ENCODE measurements at regions not wholly inside any gene's neighbourhood (a gene's known extent, or its start where the extent isn't known, plus 50 kb on each side); places are given as distances from the start of the nearest gene placed in this dataset.

DNA sequence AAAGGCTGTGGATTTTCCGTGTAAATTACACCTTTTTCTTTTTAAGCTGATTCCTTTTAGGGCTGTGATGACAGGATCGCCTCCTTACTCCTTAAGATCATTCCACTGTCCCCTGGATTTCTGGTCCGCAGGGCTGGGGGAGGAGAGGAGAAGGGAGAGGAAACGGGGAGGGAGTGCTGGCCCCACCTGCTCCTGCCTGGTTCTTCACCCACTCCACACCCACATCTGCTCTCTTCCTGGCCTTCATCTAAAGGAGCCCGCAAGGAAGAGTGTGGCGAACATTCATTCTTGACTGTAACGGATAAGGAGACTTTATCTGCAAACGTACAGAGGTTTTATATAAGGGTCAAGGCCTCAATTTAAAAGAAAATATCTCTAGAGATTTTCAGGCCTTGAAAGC is 242.0 kb downstream of the RHOU start (continued):
- no peak for TF ChIP-seq CREB1 (CRISPR knock-in tag; IDR thresholded peaks at IDR 0.05; ENCODE audit: low read depth)
- TF ChIP-seq STAT1 (IDR thresholded peaks at IDR 0.05; ENCODE audit: unreplicated experiment) = no peak
- no peak for TF ChIP-seq POLR2AphosphoS5 (IDR thresholded peaks at IDR 0.05; ENCODE audit: low read depth)
- TF ChIP-seq JUNB (IDR thresholded peaks at IDR 0.05; ENCODE audit: unreplicated experiment) = no peak
- no peak for TF ChIP-seq ZNF331 (CRISPR knock-in tag; IDR thresholded peaks at IDR 0.05; ENCODE audit: low read depth)

DNA sequence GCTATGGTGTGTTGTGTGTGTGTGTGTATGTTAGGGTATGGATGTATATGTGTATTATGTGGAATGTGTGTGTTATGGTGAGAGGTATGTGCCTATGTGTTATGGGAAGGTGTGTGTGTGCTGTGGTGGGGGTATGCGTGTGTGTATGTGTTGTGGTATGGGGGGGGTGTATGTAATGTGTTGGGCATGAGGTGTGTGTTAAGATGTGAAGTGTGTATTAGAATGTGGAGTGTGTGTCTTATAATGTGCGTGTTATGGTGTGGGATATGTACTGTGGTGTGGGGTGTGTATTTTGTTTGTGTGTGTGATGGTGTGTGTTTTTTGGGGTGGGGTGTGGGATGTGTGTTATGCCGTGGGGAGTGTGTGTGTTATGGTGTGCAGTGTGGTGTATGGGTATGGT is 242.5 kb downstream of the RHOU start:
- DNase-seq (ENCODE audit: low spot score) (no peak), ATAC-seq (no peak)
- Histone ChIP-seq H3K27me3 (ENCODE audit: insufficient read depth) (no peaks in the 10 kb centered on the region), H3K79me2 (replicated peaks; ENCODE audit: insufficient read depth) (no peaks in the 10 kb centered on the region), H3K36me3 (ENCODE audit: insufficient read depth) (no peaks in the 10 kb centered on the region), H3K9me2 (ENCODE audit: insufficient read depth) (no peaks in the 10 kb centered on the region), H3K4me1 (ENCODE audit: insufficient read depth) (peaks cover 9% of the 10 kb centered on the region), H3F3A (replicated peaks; ENCODE audit: low read depth) (no peaks in the 10 kb centered on the region), H2AFZ (no peak overlapping the region), H3K27ac (ENCODE audit: low read depth) (no peak overlapping the region), H3K4me2 (no peak overlapping the region), H4K20me1 (replicated peaks; ENCODE audit: insufficient read depth) (no peaks in the 10 kb centered on the region), H3K4me3 (no peak overlapping the region)
- Mint-ChIP-seq H3K4me3 (no peak overlapping the region), H3K36me3 (ENCODE audit: low read depth) (no peaks in the 10 kb centered on the region), H3K27me3 (ENCODE audit: insufficient read depth, low read depth, poor library complexity) (peaks cover 6% of the 10 kb centered on the region), H3K9me3 (no peaks in the 10 kb centered on the region; the same call in 2 of the 3 replicates), H3K27ac (no peak overlapping the region), H3K4me1 (peaks cover 48% of the 10 kb centered on the region)
- TF ChIP-seq, protein P1, sequence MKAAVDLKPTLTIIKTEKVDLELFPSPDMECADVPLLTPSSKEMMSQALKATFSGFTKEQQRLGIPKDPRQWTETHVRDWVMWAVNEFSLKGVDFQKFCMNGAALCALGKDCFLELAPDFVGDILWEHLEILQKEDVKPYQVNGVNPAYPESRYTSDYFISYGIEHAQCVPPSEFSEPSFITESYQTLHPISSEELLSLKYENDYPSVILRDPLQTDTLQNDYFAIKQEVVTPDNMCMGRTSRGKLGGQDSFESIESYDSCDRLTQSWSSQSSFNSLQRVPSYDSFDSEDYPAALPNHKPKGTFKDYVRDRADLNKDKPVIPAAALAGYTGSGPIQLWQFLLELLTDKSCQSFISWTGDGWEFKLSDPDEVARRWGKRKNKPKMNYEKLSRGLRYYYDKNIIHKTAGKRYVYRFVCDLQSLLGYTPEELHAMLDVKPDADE (IDR thresholded peaks at IDR 0.05) = no peak
- TF ChIP-seq, protein P2, sequence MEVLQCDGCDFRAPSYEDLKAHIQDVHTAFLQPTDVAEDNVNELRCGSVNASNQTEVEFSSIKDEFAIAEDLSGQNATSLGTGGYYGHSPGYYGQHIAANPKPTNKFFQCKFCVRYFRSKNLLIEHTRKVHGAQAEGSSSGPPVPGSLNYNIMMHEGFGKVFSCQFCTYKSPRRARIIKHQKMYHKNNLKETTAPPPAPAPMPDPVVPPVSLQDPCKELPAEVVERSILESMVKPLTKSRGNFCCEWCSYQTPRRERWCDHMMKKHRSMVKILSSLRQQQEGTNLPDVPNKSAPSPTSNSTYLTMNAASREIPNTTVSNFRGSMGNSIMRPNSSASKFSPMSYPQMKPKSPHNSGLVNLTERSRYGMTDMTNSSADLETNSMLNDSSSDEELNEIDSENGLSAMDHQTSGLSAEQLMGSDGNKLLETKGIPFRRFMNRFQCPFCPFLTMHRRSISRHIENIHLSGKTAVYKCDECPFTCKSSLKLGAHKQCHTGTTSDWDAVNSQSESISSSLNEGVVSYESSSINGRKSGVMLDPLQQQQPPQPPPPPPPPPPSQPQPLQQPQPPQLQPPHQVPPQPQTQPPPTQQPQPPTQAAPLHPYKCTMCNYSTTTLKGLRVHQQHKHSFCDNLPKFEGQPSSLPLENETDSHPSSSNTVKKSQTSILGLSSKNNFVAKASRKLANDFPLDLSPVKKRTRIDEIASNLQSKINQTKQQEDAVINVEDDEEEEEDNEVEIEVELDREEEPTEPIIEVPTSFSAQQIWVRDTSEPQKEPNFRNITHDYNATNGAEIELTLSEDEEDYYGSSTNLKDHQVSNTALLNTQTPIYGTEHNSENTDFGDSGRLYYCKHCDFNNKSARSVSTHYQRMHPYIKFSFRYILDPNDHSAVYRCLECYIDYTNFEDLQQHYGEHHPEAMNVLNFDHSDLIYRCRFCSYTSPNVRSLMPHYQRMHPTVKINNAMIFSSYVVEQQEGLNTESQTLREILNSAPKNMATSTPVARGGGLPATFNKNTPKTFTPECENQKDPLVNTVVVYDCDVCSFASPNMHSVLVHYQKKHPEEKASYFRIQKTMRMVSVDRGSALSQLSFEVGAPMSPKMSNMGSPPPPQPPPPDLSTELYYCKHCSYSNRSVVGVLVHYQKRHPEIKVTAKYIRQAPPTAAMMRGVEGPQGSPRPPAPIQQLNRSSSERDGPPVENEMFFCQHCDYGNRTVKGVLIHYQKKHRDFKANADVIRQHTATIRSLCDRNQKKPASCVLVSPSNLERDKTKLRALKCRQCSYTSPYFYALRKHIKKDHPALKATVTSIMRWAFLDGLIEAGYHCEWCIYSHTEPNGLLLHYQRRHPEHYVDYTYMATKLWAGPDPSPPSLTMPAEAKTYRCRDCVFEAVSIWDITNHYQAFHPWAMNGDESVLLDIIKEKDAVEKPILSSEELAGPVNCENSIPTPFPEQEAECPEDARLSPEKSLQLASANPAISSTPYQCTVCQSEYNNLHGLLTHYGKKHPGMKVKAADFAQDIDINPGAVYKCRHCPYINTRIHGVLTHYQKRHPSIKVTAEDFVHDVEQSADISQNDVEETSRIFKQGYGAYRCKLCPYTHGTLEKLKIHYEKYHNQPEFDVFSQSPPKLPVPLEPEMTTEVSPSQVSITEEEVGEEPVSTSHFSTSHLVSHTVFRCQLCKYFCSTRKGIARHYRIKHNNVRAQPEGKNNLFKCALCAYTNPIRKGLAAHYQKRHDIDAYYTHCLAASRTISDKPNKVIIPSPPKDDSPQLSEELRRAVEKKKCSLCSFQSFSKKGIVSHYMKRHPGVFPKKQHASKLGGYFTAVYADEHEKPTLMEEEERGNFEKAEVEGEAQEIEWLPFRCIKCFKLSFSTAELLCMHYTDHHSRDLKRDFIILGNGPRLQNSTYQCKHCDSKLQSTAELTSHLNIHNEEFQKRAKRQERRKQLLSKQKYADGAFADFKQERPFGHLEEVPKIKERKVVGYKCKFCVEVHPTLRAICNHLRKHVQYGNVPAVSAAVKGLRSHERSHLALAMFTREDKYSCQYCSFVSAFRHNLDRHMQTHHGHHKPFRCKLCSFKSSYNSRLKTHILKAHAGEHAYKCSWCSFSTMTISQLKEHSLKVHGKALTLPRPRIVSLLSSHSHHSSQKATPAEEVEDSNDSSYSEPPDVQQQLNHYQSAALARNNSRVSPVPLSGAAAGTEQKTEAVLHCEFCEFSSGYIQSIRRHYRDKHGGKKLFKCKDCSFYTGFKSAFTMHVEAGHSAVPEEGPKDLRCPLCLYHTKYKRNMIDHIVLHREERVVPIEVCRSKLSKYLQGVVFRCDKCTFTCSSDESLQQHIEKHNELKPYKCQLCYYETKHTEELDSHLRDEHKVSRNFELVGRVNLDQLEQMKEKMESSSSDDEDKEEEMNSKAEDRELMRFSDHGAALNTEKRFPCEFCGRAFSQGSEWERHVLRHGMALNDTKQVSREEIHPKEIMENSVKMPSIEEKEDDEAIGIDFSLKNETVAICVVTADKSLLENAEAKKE (CRISPR knock-in tag; IDR thresholded peaks at IDR 0.05) = no peak
- TF ChIP-seq ZNF114 (CRISPR knock-in tag; IDR thresholded peaks at IDR 0.05) = no peak
- TF ChIP-seq CREB1 (CRISPR knock-in tag; IDR thresholded peaks at IDR 0.05; ENCODE audit: low read depth) = no peak
- TF ChIP-seq JUNB (IDR thresholded peaks at IDR 0.05; ENCODE audit: unreplicated experiment) = no peak
- no peak for TF ChIP-seq CTCF (conservative IDR thresholded peaks at IDR 0.05; ENCODE audit: low read depth in 2 of 2)
- no peak for TF ChIP-seq EZH2 (IDR thresholded peaks at IDR 0.05; ENCODE audit: low read depth, unreplicated experiment)
- no peak for TF ChIP-seq ZNF331 (CRISPR knock-in tag; IDR thresholded peaks at IDR 0.05; ENCODE audit: low read depth)
- TF ChIP-seq, protein P3, sequence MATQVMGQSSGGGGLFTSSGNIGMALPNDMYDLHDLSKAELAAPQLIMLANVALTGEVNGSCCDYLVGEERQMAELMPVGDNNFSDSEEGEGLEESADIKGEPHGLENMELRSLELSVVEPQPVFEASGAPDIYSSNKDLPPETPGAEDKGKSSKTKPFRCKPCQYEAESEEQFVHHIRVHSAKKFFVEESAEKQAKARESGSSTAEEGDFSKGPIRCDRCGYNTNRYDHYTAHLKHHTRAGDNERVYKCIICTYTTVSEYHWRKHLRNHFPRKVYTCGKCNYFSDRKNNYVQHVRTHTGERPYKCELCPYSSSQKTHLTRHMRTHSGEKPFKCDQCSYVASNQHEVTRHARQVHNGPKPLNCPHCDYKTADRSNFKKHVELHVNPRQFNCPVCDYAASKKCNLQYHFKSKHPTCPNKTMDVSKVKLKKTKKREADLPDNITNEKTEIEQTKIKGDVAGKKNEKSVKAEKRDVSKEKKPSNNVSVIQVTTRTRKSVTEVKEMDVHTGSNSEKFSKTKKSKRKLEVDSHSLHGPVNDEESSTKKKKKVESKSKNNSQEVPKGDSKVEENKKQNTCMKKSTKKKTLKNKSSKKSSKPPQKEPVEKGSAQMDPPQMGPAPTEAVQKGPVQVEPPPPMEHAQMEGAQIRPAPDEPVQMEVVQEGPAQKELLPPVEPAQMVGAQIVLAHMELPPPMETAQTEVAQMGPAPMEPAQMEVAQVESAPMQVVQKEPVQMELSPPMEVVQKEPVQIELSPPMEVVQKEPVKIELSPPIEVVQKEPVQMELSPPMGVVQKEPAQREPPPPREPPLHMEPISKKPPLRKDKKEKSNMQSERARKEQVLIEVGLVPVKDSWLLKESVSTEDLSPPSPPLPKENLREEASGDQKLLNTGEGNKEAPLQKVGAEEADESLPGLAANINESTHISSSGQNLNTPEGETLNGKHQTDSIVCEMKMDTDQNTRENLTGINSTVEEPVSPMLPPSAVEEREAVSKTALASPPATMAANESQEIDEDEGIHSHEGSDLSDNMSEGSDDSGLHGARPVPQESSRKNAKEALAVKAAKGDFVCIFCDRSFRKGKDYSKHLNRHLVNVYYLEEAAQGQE (IDR thresholded peaks at IDR 0.05; ENCODE audit: unreplicated experiment) = no peak
- no peak for TF ChIP-seq STAT1 (IDR thresholded peaks at IDR 0.05; ENCODE audit: unreplicated experiment)
- TF ChIP-seq NANOG (IDR thresholded peaks at IDR 0.05; ENCODE audit: borderline replicate concordance) = no peak
- no peak for TF ChIP-seq EZH2phosphoT487 (IDR thresholded peaks at IDR 0.05; ENCODE audit: unreplicated experiment)
- TF ChIP-seq POLR2AphosphoS5 (IDR thresholded peaks at IDR 0.05; ENCODE audit: low read depth) = no peak

Data from GM23338 (cell line).